HPDE6-E6E7 (cell line): ENCODE measurements at regions not wholly inside any gene's neighbourhood (a gene's known extent, or its start where the extent isn't known, plus 50 kb on each side); places are given as distances from the start of the nearest gene placed in this dataset.
"Not testable (repeated sequence)": the region's sequence is repeated elsewhere in the genome, so short reads cannot be mapped to it uniquely, and the experiment has no call there.

ENCODE experiments used
- DNase-seq: peaks from one replicate; pipeline ENCODE4 v3.0.0; 2011; ENCODE audit warnings: missing footprints; ENCODE audit errors: extremely low spot score

DNA sequence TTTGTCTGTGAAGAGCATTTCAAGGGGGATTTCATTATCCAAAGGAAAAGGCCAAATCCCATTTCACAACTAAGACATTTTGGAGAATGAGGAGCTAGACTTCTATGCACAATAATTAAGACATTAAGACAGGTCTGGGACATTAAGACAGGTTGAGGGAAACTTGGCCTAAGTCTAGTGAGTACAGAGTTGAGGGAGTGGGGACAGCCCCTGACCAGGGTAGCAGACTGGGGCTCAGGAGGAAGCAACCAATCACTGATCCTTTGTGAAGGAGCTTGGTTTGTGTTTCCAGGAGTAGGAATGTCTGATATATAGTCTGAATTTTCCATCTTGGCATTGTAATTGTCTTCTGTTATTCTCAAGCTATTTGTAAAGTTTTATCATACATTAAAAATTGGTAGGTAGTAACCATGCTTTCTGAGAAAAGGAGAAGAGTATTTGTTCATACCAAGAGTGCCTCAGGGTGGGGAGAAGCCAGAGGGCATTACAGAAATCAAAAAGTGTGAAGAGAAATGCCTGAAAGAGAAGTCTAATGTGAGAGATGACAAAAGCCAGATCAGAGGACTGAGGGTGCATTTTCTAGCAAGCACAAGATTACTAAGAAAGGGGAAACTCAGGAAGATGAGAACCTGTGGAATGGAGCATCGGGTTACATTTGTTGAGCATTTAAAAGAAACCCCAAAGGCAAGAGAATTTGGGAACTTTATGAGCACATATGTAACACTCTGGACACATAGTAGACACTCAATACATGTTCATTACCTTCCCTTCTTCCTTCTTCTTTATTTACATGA lies 189.3 kb upstream of the PIK3R1 start:
- DNase-seq = no peak

DNA sequence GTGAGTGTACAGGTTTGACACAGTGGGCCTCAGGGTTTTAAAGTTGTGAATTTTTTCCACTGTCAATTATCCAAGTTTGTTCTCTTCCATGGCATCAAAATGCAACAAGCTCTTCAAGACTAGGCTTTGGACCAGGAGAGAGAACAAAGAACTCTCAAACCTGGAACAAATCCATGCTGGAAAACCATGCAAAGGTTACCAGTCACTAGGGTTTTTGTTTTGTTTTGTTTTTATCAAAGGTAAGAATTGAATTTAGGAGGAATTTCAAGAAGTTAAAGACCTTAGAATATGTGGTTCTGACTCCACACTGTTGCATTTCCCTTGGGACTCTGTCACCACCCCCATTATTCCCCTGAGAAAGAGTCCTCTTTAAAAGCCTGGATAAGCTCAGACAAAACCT lies 191.1 kb upstream of the PIK3R1 start:
- no peak for DNase-seq

DNA sequence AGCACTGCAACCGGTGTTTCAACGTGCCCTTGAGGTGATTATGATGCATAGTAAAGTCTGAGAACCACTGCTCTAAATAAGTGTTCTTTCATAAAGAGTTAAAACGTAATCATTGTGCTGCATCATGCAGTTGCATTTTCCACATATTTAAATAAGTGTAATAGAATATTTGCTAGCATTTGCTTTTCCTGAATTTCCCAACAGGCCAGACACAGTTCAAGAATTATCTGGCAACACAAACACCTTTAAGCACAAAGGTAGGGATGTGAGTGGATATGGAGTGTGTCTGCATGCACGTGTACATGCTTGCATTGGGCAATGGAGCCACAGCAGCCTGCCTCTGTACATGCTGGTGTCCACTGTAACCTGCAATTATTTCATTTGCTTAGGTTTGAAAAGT lies 193.6 kb upstream of the PIK3R1 start:
- no peak for DNase-seq

DNA sequence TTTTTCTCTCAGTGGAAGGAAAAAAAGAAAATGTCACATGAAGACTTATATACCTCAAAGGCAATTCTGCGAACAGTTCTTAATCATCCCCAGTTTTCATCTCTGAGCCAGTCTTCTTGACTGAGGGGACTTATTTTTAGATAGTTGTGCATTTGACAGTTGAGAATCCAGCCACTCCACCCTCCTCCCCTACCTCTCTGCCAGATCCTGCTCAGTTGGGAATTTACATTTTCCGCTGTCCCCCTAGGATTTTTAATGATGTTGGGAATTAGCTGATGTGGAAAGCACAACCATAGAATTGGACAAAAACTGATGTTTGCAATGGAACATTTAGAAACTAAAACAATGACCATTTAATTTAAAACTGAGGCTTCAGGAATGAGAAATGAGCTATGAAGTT lies 194.3 kb upstream of the PIK3R1 start:
- DNase-seq = no peak

DNA sequence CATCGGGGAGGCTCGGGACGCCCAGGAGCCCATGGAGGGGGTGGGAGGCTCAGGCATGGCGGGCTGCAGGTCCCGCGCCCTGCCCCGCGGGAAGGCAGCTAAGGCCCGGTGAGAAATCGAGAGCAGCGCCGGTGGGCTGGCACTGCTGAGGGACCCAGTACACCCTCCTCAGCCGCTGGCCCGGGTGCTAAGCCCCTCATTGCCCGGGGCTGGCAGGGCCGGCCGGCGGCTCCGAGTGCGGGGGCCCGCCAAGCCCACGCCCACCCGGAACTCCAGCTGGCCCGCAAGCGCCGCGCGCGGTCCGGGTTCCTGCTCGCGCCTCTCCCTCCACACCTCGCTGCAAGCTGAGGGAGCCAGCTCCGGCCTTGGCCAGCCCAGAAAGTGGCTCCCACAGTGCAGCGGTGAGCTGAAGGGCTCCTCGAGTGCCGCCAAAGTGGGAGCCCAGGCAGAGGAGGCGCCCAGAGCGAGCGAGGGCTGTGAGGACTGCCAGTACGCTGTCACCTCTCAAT lies 195.0 kb upstream of the PIK3R1 start:
- not testable (repeated sequence) for DNase-seq

DNA sequence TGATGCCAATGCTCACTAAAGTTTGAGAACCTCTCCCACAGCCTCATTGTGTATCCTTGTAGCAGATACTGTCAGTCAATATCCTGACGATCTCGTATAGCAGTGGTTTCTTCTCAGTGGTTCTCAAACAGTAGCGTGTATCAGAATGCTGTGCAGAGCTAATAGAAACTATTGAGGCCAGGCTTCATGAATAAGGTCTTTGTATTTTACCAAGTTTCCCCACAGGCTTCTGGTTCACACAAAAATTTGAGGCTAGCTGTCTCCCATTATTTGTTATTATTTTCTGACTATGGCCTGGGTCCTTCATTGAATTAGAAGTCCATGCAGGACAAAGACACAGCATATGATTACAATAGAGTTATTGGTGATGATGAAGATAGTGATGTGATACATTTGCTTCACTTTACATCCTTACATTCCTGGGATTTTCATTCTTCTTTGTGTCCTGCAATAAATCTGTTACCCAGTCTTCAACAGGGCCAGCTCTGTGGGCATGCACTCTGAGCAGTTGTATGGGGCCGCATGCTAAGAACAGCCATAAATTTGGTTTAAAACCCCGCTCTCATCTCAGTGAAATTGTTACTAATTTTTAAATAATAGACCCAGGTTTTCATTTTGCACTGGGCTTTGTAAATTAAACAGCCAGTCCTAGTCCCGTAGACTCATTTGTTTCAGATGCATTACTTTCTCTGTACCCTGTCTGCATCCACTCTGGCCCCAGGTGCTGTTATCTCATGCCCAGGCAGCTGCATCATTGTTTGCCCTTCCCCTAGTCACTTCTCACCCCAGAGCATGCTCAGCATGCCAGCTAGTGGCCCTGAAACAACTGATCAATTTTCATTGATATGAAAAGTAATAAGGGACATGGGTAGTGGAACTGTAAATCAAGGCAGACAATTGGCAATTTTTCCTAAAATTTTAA lies 199.9 kb upstream of the PIK3R1 start:
- DNase-seq = no peak

DNA sequence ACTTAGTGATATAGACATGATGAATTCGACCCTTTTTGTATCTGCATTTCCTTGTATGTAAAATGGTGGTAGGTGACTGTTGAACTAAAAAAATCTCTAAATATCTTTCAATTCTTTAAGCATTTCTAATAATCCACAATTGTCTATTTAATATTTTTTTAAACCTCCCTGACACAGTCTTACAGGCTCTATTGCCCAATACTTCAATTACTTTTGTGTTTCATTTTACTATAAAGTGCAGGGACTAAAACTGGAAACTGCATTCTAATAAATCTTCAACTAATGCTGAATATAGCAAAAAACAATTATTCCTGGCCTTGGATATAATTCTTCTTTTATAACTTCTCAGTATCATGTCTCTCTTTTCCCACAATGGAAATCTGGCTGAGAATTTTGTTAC lies 202.7 kb upstream of the PIK3R1 start:
- no peak for DNase-seq

DNA sequence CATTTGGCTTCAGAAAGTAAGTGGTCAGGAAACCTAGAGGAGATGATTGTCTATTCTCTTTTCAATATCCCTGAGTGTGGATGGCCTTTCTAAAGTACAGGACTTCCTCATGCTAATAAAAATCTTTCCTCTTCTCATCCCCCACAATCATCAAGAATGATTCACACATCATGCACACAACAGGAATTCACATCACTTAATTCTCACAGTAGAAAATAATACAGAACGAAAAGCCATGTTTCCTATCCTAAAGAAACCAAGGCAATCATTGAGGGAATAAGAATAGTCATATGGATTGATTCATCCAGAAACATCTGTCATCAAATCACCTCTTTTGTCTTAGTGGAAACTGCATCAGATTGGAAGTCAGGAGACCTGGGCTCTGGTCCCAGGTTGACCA lies 203.1 kb upstream of the PIK3R1 start:
- no peak for DNase-seq

DNA sequence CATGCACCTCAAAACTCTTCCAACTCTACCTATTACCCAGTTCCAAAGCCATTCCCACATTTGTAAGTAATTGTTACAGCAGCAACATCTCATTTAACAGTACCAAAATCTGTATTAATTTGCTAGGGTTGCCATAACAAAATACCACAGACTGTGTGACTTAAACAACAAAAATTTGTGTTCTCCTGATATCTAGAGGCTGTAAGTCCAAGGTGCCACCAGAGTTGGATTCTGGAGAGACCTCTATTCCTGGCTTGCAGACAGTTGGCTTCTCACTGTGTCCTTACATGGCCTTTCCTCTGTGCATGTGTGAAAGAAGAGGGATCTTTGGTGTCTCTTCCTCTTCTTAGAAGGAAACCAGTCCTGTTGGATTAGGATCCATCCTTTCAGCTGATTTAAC lies 203.8 kb upstream of the PIK3R1 start:
- DNase-seq = no peak

DNA sequence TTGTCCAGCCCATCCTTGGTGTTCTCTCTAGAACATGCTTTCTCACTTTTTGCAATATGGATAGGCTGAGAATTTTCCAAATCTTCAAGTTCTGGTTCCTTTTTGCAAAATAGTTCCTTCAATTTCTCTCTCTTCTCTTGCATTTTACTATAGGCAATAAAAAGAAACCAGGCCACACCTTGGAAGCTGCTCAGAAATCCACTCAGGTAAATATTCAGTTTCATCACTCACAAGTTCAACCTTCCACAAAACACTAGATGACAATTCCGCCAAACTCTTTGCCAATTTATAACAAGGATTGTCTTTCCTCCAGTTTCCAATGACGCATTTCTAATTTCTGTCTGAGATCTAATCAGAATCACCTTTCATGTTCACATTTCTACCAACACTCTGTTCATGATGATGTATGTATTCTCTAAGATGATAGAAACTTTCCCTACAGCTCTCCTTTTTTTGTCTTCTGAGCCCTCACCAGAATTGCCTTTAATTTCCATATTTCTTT lies 204.2 kb upstream of the PIK3R1 start:
- no peak for DNase-seq

DNA sequence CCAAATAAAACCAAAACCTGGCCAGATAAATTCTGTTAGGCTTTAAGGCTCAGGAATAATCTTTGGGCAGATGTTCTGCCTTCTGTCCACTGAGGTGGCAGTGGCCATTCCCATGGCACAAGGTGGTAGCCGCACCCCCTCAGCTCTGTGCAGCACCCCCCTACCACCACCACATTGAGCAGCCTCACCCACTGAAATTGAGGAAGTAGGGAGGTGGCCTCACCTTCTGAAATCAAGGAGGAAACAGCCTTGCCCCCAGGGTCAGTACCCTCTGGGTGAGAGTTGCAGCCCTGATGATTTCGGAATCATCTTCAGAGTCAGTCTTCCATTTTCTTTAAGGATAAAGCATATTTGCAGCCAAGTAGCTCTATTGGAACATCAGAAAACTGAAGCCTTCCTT lies 204.8 kb upstream of the PIK3R1 start:
- no peak for DNase-seq

DNA sequence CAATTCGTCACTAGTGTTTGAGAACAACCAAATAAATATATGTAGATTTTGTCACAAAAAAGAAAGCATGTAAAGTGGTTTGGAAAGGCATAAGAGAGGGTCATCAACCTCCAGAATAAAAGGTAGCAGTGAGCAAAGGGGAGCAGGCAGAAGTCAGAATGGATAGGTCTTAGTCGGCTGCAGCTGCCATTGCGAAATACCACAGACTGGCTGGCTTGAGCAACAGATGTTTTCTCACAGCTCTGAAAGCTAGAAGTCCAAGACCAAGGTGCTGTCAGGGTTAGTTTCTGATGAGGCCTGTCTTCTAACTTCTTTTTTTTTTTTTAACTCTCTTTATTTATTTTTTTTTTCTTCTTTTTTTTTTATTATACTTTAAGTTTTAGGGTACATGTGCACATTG lies 208.1 kb upstream of the PIK3R1 start:
- DNase-seq = no peak

DNA sequence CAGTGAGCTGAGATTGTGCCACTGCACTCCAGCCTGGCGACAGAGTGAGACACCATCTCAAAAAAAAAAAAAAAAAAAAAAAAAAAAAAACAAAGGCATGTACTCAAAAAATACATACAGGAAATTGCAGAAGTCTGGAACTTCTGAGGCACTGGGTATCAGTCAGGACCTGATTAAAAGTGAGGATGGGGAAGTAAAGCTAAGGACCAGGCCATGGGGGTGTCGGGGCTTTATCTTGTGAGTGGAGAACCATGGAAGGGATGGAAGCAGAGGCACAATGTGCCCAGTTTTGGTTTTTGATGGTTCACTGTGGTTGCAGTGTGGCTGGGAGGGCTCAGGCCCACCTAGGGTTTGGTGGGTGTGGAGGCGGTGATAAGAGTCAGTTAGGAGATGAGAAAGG lies 212.7 kb upstream of the PIK3R1 start:
- no peak for DNase-seq

DNA sequence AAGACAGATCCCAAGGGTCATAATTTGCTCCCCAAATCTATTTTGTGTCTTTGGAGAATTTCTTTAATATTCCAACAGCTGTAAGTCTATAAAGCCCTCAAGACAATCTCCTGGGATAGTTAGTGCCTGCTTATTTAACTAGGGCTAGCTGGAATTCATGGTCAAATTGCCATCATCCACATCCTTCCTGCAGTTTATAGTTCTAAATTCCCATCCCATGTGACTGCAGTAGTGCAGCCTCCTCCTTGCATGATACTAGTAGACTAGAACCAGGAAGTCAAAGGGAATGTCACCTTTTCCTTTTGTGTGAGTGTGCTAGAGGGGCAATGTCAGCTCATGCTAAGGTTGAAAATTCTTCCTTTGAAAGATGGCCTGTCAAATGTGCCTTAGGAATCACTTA lies 214.8 kb upstream of the PIK3R1 start:
- DNase-seq = no peak

DNA sequence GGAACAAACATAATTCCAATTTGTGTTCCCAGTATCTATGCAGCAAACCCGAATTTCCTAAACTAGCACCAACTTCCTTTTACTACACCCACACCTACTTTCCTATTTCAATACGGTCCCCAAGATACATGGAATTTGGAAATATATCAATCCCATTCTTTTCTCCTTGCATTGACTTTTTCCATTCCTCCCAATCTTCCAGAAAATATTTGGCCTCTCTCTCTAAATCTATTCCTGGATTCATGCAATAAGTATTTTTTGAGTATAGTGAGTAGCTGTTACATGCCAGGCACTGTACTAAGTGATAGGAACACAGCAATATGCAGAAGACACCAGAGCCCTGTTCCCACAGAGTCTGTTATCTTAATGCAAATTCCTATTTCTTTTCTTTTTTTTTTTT lies 216.2 kb upstream of the PIK3R1 start:
- DNase-seq = no peak

DNA sequence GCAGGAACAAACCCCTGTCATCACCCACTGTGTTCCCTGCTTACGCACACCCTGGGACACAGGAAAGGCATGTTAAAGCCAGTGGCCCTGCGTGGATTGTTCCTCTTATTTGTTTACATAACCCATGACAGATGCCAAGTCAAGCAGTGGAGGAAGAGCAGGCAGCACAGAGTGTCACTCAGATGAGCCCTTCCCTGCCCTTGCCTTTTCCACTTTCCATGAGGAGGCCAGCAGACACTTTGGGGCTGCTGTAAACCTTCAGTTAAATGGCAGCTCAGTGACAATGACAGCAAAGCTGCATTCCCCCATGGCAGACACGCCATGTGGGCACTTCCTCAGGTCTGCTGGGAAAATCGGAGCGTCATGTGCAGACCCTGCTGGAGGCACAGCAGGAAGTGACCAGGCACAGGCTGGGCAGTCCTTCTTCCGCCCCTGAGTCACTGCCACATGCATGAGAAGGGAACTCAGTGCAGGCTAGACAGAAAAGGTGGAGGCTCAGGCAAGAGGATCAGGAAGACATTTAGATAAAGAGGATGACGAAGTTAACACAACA lies 216.8 kb upstream of the PIK3R1 start:
- no peak for DNase-seq

DNA sequence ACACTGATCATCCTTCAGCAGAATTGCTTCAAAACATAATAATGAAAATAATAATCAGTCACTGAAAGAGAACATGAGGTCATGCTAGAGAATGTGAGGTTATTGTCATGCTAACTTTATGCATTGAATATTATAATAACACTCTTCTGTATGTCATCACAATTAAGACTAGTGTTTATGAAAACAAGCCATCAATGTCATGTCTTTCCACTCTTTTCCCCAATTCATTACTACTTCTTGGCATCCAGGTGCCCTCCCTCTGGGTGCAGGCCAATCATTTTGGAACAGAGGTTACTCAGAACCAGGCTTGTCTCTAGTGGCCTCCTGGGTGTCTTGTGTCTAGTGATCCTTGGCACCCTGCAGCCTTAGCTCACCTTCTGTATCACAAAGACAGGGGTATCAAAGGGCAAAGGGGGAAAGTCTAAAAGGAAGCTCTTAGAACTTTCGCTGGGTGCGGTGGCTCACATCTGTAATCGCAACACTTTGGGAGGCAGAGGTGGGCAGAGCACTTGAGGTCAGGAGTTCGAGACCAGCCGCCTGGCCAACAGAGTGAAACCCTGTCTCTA lies 217.6 kb upstream of the PIK3R1 start:
- no peak for DNase-seq

DNA sequence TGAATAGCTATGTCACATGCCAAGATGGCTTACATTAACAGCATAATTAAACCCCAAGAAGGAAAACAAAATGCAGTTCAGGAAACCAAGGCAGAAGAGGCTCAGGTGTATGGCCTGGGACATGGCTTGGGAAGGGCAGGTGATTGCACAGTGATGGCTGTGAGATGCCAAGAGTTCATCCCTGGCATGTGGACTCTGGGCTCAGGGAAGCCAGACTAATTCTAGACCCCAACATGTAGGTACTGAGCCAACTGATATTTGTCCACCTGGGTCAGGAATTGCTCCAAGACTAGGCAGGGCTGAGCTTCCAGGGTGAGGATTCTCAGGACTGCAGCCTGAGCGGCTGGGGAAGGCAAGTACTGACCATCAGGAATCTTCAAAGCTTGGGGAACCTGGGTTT lies 218.4 kb upstream of the PIK3R1 start:
- DNase-seq = no peak

DNA sequence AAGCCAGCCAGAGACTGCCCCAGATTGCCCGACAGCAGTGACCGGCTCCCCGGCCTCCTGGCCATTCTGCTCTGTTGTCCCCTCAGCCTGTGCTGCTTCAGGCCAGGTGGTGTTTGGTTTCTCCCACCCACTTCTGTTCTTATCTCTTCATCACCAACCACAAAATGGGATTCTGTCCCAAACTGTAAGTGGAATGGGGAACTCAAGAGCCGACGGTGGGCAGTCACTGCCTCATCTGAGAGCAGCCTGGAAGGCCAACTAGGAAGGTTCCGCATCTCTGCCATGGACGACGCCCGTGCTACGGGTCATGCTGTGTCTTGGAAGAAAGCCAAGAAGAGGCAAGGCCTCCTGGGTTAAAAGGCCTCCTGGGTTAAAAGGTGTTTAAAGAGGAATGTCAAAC lies 219.0 kb upstream of the PIK3R1 start:
- no peak for DNase-seq

DNA sequence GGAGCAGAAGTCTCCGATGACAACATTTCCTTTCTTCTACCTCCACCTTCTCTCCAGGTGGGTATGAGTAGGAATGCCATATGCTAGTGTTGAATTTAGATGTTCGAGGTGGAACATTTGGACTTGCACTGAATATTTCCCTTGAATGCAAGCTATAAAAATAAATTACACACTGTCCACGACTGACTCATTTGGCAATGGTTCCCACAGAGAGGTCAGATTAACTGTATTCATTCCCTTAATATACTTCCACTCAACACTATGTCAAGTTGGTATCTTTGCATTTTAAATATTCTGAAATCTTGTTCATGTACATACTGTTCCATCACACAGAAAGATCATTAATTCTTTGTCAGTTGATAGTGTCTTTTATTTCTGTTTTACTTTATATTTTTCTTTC lies 222.6 kb upstream of the PIK3R1 start:
- DNase-seq = no peak

DNA sequence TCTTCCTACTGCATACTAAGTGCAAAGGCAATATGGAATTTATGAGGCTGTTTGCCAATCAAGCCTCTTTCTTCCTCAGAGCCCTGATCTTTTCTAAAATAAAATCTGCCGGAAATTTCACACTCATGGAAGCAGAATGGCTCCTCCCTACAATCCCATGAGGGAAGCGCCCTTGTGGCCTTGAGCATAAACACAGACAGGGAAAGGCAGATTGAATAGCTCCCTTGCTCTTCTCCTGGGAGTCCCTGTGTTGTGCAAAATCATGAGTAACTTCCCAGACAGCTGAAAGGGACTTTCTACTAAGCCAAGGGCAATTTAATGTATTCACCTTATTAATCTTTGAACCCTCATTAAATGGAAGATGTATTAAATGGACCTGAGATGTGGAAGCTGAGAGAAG lies 226.1 kb upstream of the PIK3R1 start:
- DNase-seq = no peak

DNA sequence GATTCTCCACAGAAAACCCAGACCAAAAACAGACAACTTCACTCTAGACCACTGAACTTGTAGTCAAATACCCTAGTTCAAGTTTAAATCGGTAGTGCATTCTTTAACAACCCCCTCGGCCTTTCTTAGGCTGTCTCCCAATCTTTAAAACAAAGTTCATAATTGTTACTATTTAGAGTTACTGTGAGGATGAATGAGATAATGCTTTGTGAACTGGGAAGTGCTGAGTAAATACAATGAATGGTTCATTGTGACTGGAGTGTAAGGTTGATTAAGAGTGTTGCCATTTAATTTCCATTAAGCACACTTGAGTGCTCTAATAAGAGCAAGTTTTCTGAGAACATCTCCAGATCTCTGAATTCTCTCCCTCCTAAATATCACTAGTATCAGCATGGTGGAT lies 228.8 kb upstream of the PIK3R1 start:
- no peak for DNase-seq
